ENCODE measurements at regions not wholly inside any gene's neighbourhood (a gene's known extent, or its start where the extent isn't known, plus 50 kb on each side); places are given as distances from the start of the nearest gene placed in this dataset.

DNA sequence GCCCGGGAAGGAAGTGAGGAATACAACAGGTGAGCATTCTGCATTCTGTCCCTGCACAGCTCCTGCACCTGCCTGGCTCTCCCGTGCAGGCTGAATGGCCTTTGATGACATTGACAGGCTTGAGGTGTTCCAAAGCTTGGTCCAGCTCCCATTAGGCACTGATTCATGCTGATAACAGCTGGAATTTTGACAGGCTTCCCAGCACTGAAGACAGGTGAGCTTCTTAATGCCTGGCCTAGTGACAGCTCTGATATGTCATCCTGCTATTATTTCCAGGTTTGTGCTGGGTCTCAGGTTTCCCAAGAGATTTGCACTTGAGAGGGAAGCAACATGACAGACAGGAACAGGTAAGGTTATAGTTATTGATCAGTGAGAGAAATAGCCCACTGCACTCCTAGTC, 58.0 kb upstream of the MTNR1B start:
- Histone ChIP-seq H4K20me1 (ENCODE audit: insufficient read depth, low read length) (no peaks in the 10 kb centered on the region), H3K4me3 (replicated peaks in 1 of 3; ENCODE audit: insufficient read depth in 1 of 3, low read depth in 2 of 3, low read length in 3 of 3) (no peak overlapping the region), H3K4me2 (ENCODE audit: low read depth, low read length) (no peak overlapping the region), H3K36me3 (replicated peaks in 1 of 2; ENCODE audit: control insufficient read depth in 1 of 2, insufficient read depth in 2 of 2, low read length in 2 of 2) (no peaks in the 10 kb centered on the region), H3K79me2 (ENCODE audit: insufficient read depth, low read length) (no peaks in the 10 kb centered on the region), H3K9ac (ENCODE audit: insufficient read depth, low read depth, low read length) (no peak overlapping the region), H3K4me1 (ENCODE audit: insufficient read depth, low read length) (no peaks in the 10 kb centered on the region), H3K9me3 (ENCODE audit: low read length) (no peaks in the 10 kb centered on the region), H3K27ac (ENCODE audit: extremely low read length, insufficient read depth, low read length) (no peak overlapping the region), H2AFZ (ENCODE audit: low read length) (no peak overlapping the region), H3K27me3 (ENCODE audit: control insufficient read depth in 1 of 2, insufficient read depth in 2 of 2, low read length in 2 of 2) (no peaks in the 10 kb centered on the region)
- BruUV-seq (replicated peaks) = no TSS peak
- in situ Hi-C loops (cut with HindIII; ENCODE audit: extremely low pct_ligation_motif_present, low pct_unique_long_range_greater_than_20kb) (no loop called here), intact Hi-C loops (cut with micrococcal nuclease; ENCODE audit: unreplicated experiment) (no loop called here)
- no peak for FAIRE-seq
- 0% methylated on average over 2 of the region's 2 CpGs for WGBS (ENCODE audit: low lambda C conversion rate)
- ChIA-PET POLR2A (no interaction called here), CTCF (ENCODE audit: low intra/inter-chr PET ratio, low total read pairs) (no interaction called here)
- ATAC-seq = no peak
- no peak for DNase-seq (ENCODE audit: low spot score)
- TF ChIP-seq TP53 (CRISPR knock-in tag; conservative IDR thresholded peaks at IDR 0.05) = no peak
- TF ChIP-seq ZNF589 (CRISPR knock-in tag; conservative IDR thresholded peaks at IDR 0.05) = no peak
- TF ChIP-seq ZNF720 (CRISPR knock-in tag; IDR thresholded peaks at IDR 0.05) = no peak
- no peak for TF ChIP-seq ZNF678 (CRISPR knock-in tag; IDR thresholded peaks at IDR 0.05)
- TF ChIP-seq ATF7 (IDR thresholded peaks at IDR 0.05) = no peak
- no peak for TF ChIP-seq ATF7 (CRISPR knock-in tag; IDR thresholded peaks at IDR 0.05)
- no peak for TF ChIP-seq SOX13 (IDR thresholded peaks at IDR 0.05)
- TF ChIP-seq SOX13 (CRISPR knock-in tag; conservative IDR thresholded peaks at IDR 0.05 in 1 of 2, IDR thresholded peaks at IDR 0.05 in 1 of 2) = no peak
- TF ChIP-seq ZNF557 (CRISPR knock-in tag; IDR thresholded peaks at IDR 0.05) = no peak
- no peak for TF ChIP-seq PAXIP1 (CRISPR knock-in tag; conservative IDR thresholded peaks at IDR 0.05)
- no peak for TF ChIP-seq JDP2 (CRISPR knock-in tag; IDR thresholded peaks at IDR 0.05; ENCODE audit: borderline replicate concordance)
- TF ChIP-seq ZMYM2 (CRISPR knock-in tag; IDR thresholded peaks at IDR 0.05) = no peak
- no peak for TF ChIP-seq ZNF317 (CRISPR knock-in tag; IDR thresholded peaks at IDR 0.05)
- TF ChIP-seq ZNF17 (CRISPR knock-in tag; IDR thresholded peaks at IDR 0.05) = no peak
- TF ChIP-seq PHF8 (CRISPR knock-in tag; IDR thresholded peaks at IDR 0.05) = no peak
- TF ChIP-seq NR3C1 (CRISPR knock-in tag; IDR thresholded peaks at IDR 0.05) = no peak
- TF ChIP-seq, protein P1, sequence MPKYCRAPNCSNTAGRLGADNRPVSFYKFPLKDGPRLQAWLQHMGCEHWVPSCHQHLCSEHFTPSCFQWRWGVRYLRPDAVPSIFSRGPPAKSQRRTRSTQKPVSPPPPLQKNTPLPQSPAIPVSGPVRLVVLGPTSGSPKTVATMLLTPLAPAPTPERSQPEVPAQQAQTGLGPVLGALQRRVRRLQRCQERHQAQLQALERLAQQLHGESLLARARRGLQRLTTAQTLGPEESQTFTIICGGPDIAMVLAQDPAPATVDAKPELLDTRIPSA (CRISPR knock-in tag; IDR thresholded peaks at IDR 0.05; ENCODE audit: borderline replicate concordance) = no peak
- TF ChIP-seq, protein P2, sequence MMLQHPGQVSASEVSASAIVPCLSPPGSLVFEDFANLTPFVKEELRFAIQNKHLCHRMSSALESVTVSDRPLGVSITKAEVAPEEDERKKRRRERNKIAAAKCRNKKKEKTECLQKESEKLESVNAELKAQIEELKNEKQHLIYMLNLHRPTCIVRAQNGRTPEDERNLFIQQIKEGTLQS (CRISPR knock-in tag; IDR thresholded peaks at IDR 0.05) = no peak
- TF ChIP-seq SOX5 (CRISPR knock-in tag; IDR thresholded peaks at IDR 0.05; ENCODE audit: borderline replicate concordance) = no peak
